OCI-LY3 (cell line): ENCODE measurements at regions not wholly inside any gene's neighbourhood (a gene's known extent, or its start where the extent isn't known, plus 50 kb on each side); places are given as distances from the start of the nearest gene placed in this dataset.

Experiments used
- CTCF ChIP-seq: fragments of 200-600, 300-600 bp; sonication (generic); IDR thresholded peaks from 2 replicates; pipeline ENCODE4 v1.5.1; 2014; ENCODE audit warnings: antibody characterized with exemption, low read length, low read depth
- EZH2phosphoT487 ChIP-seq: fragments of 200-600 bp; shearing (Covaris generic); IDR thresholded peaks from 2 replicates; pipeline ENCODE4 v1.6.1; 2018; ENCODE audit warnings: antibody characterized with exemption, mixed run types, low read depth

GRCh38 chr5:79853676-79854418 is 137.2 kb downstream of the MTX3 start:
- no peak for TF ChIP-seq CTCF
- TF ChIP-seq EZH2phosphoT487, result no peak
